Activated CD4-positive, alpha-beta T cell treated with anti-CD3 and anti-CD28 coated beads for 36 hours (primary cell): ENCODE measurements at regions not wholly inside any gene's neighbourhood (a gene's known extent, or its start where the extent isn't known, plus 50 kb on each side); places are given as distances from the start of the nearest gene placed in this dataset.

Experiments
- ATAC-seq: fragments of 200-7000 bp; cut with Tn5 transposase; one replicate; pipeline ENCODE4 v1.10.0; 2021; ENCODE audit warnings: mild to moderate bottlenecking, moderate library complexity
- CTCF ChIA-PET: fragments of 350-600 bp; sonication (Branson Sonifier 250); formaldehyde crosslinking; loops from one replicate; lab custom pipeline; 2021; ENCODE audit warnings: antibody characterized with exemption; lab: Charles Lee
- POLR2A ChIA-PET: fragments of 350-600 bp; sonication (Branson Sonifier 250); formaldehyde crosslinking; loops from one replicate; lab custom pipeline; 2021; ENCODE audit warnings: antibody characterized with exemption, inconsistent platforms; lab: Charles Lee
- DNase-seq: peaks from one replicate; pipeline ENCODE4 v3.0.0-alpha.2; 2020
- H3K27ac Mint-ChIP-seq: one replicate; pipeline ENCODE4 v1.8.0; 2021; ENCODE audit warnings: mixed read lengths
- H3K27me3 Mint-ChIP-seq: one replicate; pipeline ENCODE4 v1.8.0; 2021; ENCODE audit warnings: mixed read lengths
- H3K36me3 Mint-ChIP-seq: one replicate; pipeline ENCODE4 v1.8.0; 2021; ENCODE audit warnings: low read depth, mixed read lengths
- H3K4me1 Mint-ChIP-seq: one replicate; pipeline ENCODE4 v1.8.0; 2021; ENCODE audit warnings: mixed read lengths
- H3K4me3 Mint-ChIP-seq: one replicate; pipeline ENCODE4 v1.8.0; 2021; ENCODE audit warnings: mild to moderate bottlenecking, moderate library complexity, mixed read lengths
- H3K9me3 Mint-ChIP-seq: one replicate; pipeline ENCODE4 v1.8.0; 2021; ENCODE audit warnings: low read depth, mixed read lengths
- intact Hi-C, 2 experiments: fragments of 100-400 bp; cut with DNase I in 1 of 2; cut with micrococcal nuclease in 1 of 2; formaldehyde crosslinking; loops; one replicate each; pipeline versions ENCODE4 v1.14.2 to v1.15.1; 2022 to 2024; cut with DNase I, micrococcal nuclease

- DNase-seq: no peak
- H3K36me3 Mint-ChIP-seq: no peaks in the 10 kb centered on the region
- intact Hi-C loops: no loop called here
- H3K27me3 Mint-ChIP-seq: peaks cover 2% of the 10 kb centered on the region
- ChIA-PET CTCF (no interaction called here), POLR2A (no interaction called here)
- H3K9me3 Mint-ChIP-seq: peaks cover 2% of the 10 kb centered on the region
- H3K4me1 Mint-ChIP-seq: peaks cover 5% of the 10 kb centered on the region
- peak; percentile 65 for ATAC-seq
- H3K4me3 Mint-ChIP-seq: no peak overlapping the region
- peak overlapping the region; percentile 78 for H3K27ac Mint-ChIP-seq
Measured at GRCh38 chr3:13149330-13150108, 76.3 kb upstream of the IQSEC1 start.

GRCh38 chr3:13148561-13149329 is 75.5 kb upstream of the IQSEC1 start:
- DNase-seq (no peak), ATAC-seq (no peak)
- CTCF ChIA-PET: no interaction called here
- H3K4me3 Mint-ChIP-seq: no peak overlapping the region
- H3K27ac Mint-ChIP-seq: no peak overlapping the region
- peaks cover 1% of the 10 kb centered on the region for H3K27me3 Mint-ChIP-seq
- peaks cover 5% of the 10 kb centered on the region for H3K4me1 Mint-ChIP-seq
- H3K36me3 Mint-ChIP-seq: no peaks in the 10 kb centered on the region
- intact Hi-C loops: no loop called here
- POLR2A ChIA-PET: no interaction called here
- H3K9me3 Mint-ChIP-seq: no peaks in the 10 kb centered on the region

GRCh38 chr3:13148126-13148525 is 74.9 kb upstream of the IQSEC1 start:
- H3K36me3 Mint-ChIP-seq: no peaks in the 10 kb centered on the region
- no peaks in the 10 kb centered on the region for H3K9me3 Mint-ChIP-seq
- no peak overlapping the region for H3K4me3 Mint-ChIP-seq
- ATAC-seq (no peak), DNase-seq (no peak)
- no peaks in the 10 kb centered on the region for H3K27me3 Mint-ChIP-seq
- CTCF ChIA-PET: no interaction called here
- intact Hi-C loops: no loop called here
- peaks cover 5% of the 10 kb centered on the region for H3K4me1 Mint-ChIP-seq
- POLR2A ChIA-PET: no interaction called here
- H3K27ac Mint-ChIP-seq: no peak overlapping the region

GRCh38 chr3:13147344-13147743 is 74.1 kb upstream of the IQSEC1 start:
- Mint-ChIP-seq H3K4me1 (peaks cover 5% of the 10 kb centered on the region), H3K36me3 (no peaks in the 10 kb centered on the region), H3K27ac (no peak overlapping the region), H3K4me3 (no peak overlapping the region), H3K27me3 (peaks cover 2% of the 10 kb centered on the region), H3K9me3 (no peaks in the 10 kb centered on the region)
- POLR2A ChIA-PET: no interaction called here
- DNase-seq: no peak
- CTCF ChIA-PET: no interaction called here
- no peak for ATAC-seq
- intact Hi-C loops: no loop called here

GRCh38 chr3:13146643-13147143 is 73.5 kb upstream of the IQSEC1 start:
- peaks cover 2% of the 10 kb centered on the region for H3K27me3 Mint-ChIP-seq
- ChIA-PET POLR2A (no interaction called here), CTCF (interaction anchor here (0.6 kb wide), 1 partner anchor 102 kb away, joined by 4 read pairs; no protein-coding TSS in a partner anchor)
- no peaks in the 10 kb centered on the region for H3K36me3 Mint-ChIP-seq
- no peak overlapping the region for H3K4me3 Mint-ChIP-seq
- ATAC-seq: no peak
- DNase-seq: no peak
- H3K4me1 Mint-ChIP-seq: peaks cover 5% of the 10 kb centered on the region
- intact Hi-C loops: no loop called here
- H3K9me3 Mint-ChIP-seq: no peaks in the 10 kb centered on the region
- no peak overlapping the region for H3K27ac Mint-ChIP-seq

- peaks cover 4% of the 10 kb centered on the region for H3K27me3 Mint-ChIP-seq
- DNase-seq (no peak), ATAC-seq (no peak)
- no peaks in the 10 kb centered on the region for H3K36me3 Mint-ChIP-seq
- H3K4me3 Mint-ChIP-seq: no peak overlapping the region
- intact Hi-C loops: no loop called here
- no peaks in the 10 kb centered on the region for H3K9me3 Mint-ChIP-seq
- no peak overlapping the region for H3K27ac Mint-ChIP-seq
- H3K4me1 Mint-ChIP-seq: peaks cover 5% of the 10 kb centered on the region
- ChIA-PET POLR2A (no interaction called here), CTCF (interaction anchor here (0.6 kb wide), 2 partner anchors 103 to 274 kb away, joined by 3 to 4 read pairs; no protein-coding TSS in a partner anchor)
Measured at GRCh38 chr3:13145826-13146642, 72.8 kb upstream of the IQSEC1 start.

- Mint-ChIP-seq H3K4me3 (no peak overlapping the region), H3K27me3 (peaks cover 7% of the 10 kb centered on the region), H3K4me1 (peaks cover 5% of the 10 kb centered on the region), H3K36me3 (no peaks in the 10 kb centered on the region), H3K27ac (no peak overlapping the region), H3K9me3 (no peaks in the 10 kb centered on the region)
- ChIA-PET CTCF (interaction anchor here (0.6 kb wide), 1 partner anchor 275 kb away, joined by 3 read pairs; no protein-coding TSS in a partner anchor), POLR2A (no interaction called here)
- ATAC-seq (no peak), DNase-seq (no peak)
- intact Hi-C loops: no loop called here
Measured at GRCh38 chr3:13145131-13145825, 72.0 kb upstream of the IQSEC1 start.

GRCh38 chr3:13144163-13145023 is 71.2 kb upstream of the IQSEC1 start:
- intact Hi-C loops: no loop called here
- no peak for DNase-seq
- no peaks in the 10 kb centered on the region for H3K36me3 Mint-ChIP-seq
- H3K4me1 Mint-ChIP-seq: no peaks in the 10 kb centered on the region
- ChIA-PET POLR2A (no interaction called here), CTCF (no interaction called here)
- no peak overlapping the region for H3K27ac Mint-ChIP-seq
- H3K9me3 Mint-ChIP-seq: no peaks in the 10 kb centered on the region
- no peak overlapping the region for H3K4me3 Mint-ChIP-seq
- no peak for ATAC-seq
- peaks cover 7% of the 10 kb centered on the region for H3K27me3 Mint-ChIP-seq

GRCh38 chr3:13143381-13144004 is 70.3 kb upstream of the IQSEC1 start:
- no peaks in the 10 kb centered on the region for H3K4me1 Mint-ChIP-seq
- H3K9me3 Mint-ChIP-seq: no peaks in the 10 kb centered on the region
- H3K4me3 Mint-ChIP-seq: no peak overlapping the region
- H3K27ac Mint-ChIP-seq: no peak overlapping the region
- H3K27me3 Mint-ChIP-seq: peaks cover 7% of the 10 kb centered on the region
- no peaks in the 10 kb centered on the region for H3K36me3 Mint-ChIP-seq
- intact Hi-C loops: no loop called here
- no peak for DNase-seq
- ChIA-PET POLR2A (no interaction called here), CTCF (no interaction called here)
- no peak for ATAC-seq
